Stimulated activated memory B cell treated with anti-CD40 and anti-IgM and Interleukin-4, amounts not matched to agents 10 μg/mL and 1 μg/mL and 100 μg/mL, for 72 hours (primary cell): ENCODE measurements at regions not wholly inside any gene's neighbourhood (a gene's known extent, or its start where the extent isn't known, plus 50 kb on each side); places are given as distances from the start of the nearest gene placed in this dataset.
A peak's percentile ranks its signal among the peaks of the same experiment; 100 is the strongest.
"Not testable (repeated sequence)": the region's sequence is repeated elsewhere in the genome, so short reads cannot be mapped to it uniquely, and the experiment has no call there.

Experiments
- ATAC-seq: fragments of 150-1000 bp; cut with Tn5 transposase; 2 replicates; pipeline ENCODE4 v1.10.0; 2021
- H3K27ac Mint-ChIP-seq: one replicate; pipeline ENCODE4 v1.8.0; 2022; ENCODE audit warnings: mild to moderate bottlenecking, mixed read lengths
- H3K27me3 Mint-ChIP-seq: one replicate; pipeline ENCODE4 v1.8.0; 2022; ENCODE audit warnings: mixed read lengths
- H3K36me3 Mint-ChIP-seq: one replicate; pipeline ENCODE4 v1.8.0; 2022; ENCODE audit warnings: mixed read lengths
- H3K4me1 Mint-ChIP-seq: one replicate; pipeline ENCODE4 v1.8.0; 2022; ENCODE audit warnings: mixed read lengths
- H3K4me3 Mint-ChIP-seq: one replicate; pipeline ENCODE4 v1.8.0; 2022; ENCODE audit warnings: mild to moderate bottlenecking, moderate library complexity, mixed read lengths
- H3K9me3 Mint-ChIP-seq: one replicate; pipeline ENCODE4 v1.8.0; 2022; ENCODE audit warnings: mixed read lengths

GRCh38 chr4:87716371-87717265 is 66.5 kb downstream of the DMP1 start:
- Mint-ChIP-seq H3K4me3 (no peak overlapping the region), H3K4me1 (no peaks in the 10 kb centered on the region), H3K9me3 (no peaks in the 10 kb centered on the region), H3K27ac (no peak overlapping the region), H3K36me3 (no peaks in the 10 kb centered on the region), H3K27me3 (no peaks in the 10 kb centered on the region)
- no peak for ATAC-seq

- no peaks in the 10 kb centered on the region for H3K9me3 Mint-ChIP-seq
- H3K27me3 Mint-ChIP-seq, result no peaks in the 10 kb centered on the region
- H3K36me3 Mint-ChIP-seq, result no peaks in the 10 kb centered on the region
- no peaks in the 10 kb centered on the region for H3K4me1 Mint-ChIP-seq
- H3K4me3 Mint-ChIP-seq, result no peak overlapping the region
- H3K27ac Mint-ChIP-seq, result no peak overlapping the region
- no peak for ATAC-seq
These were observed 67.4 kb downstream of the DMP1 start for GRCh38 chr4:87717276-87718031.

GRCh38 chr4:87718217-87718835 is 68.2 kb downstream of the DMP1 start:
- no peaks in the 10 kb centered on the region for H3K27me3 Mint-ChIP-seq
- no peaks in the 10 kb centered on the region for H3K36me3 Mint-ChIP-seq
- no peak overlapping the region for H3K4me3 Mint-ChIP-seq
- no peaks in the 10 kb centered on the region for H3K4me1 Mint-ChIP-seq
- ATAC-seq, result no peak
- H3K9me3 Mint-ChIP-seq, result no peaks in the 10 kb centered on the region
- H3K27ac Mint-ChIP-seq, result no peak overlapping the region

- H3K4me1 Mint-ChIP-seq, result no peaks in the 10 kb centered on the region
- H3K36me3 Mint-ChIP-seq, result no peaks in the 10 kb centered on the region
- peaks cover 7% of the 10 kb centered on the region for H3K9me3 Mint-ChIP-seq
- no peak for ATAC-seq
- no peak overlapping the region for H3K4me3 Mint-ChIP-seq
- H3K27ac Mint-ChIP-seq, result no peak overlapping the region
- H3K27me3 Mint-ChIP-seq, result no peaks in the 10 kb centered on the region
These were observed 70.1 kb downstream of the DMP1 start for GRCh38 chr4:87720094-87720691.

GRCh38 chr4:87725287-87725686 is 74.1 kb upstream of the IBSP start:
- H3K4me1 Mint-ChIP-seq, H3K36me3 Mint-ChIP-seq, H3K9me3 Mint-ChIP-seq, H3K27ac Mint-ChIP-seq, H3K4me3 Mint-ChIP-seq, ATAC-seq, H3K27me3 Mint-ChIP-seq: not testable (repeated sequence)

- Mint-ChIP-seq H3K4me1 (no peaks in the 10 kb centered on the region), H3K27me3 (peaks cover 10% of the 10 kb centered on the region), H3K27ac (no peak overlapping the region), H3K9me3 (no peaks in the 10 kb centered on the region), H3K36me3 (no peaks in the 10 kb centered on the region), H3K4me3 (no peak overlapping the region)
- ATAC-seq, result no peak
These were observed 67.2 kb upstream of the IBSP start for GRCh38 chr4:87732033-87732765.

- no peak overlapping the region for H3K4me3 Mint-ChIP-seq
- H3K27ac Mint-ChIP-seq, result no peak overlapping the region
- no peaks in the 10 kb centered on the region for H3K9me3 Mint-ChIP-seq
- no peaks in the 10 kb centered on the region for H3K36me3 Mint-ChIP-seq
- H3K4me1 Mint-ChIP-seq, result no peaks in the 10 kb centered on the region
- no peak for ATAC-seq
- peaks cover 10% of the 10 kb centered on the region for H3K27me3 Mint-ChIP-seq
These were observed 65.3 kb upstream of the IBSP start for GRCh38 chr4:87734084-87734483.

GRCh38 chr4:87734936-87735335 is 64.4 kb upstream of the IBSP start:
- Mint-ChIP-seq H3K4me1 (no peaks in the 10 kb centered on the region), H3K27ac (no peak overlapping the region), H3K9me3 (no peaks in the 10 kb centered on the region), H3K36me3 (no peaks in the 10 kb centered on the region), H3K4me3 (no peak overlapping the region), H3K27me3 (peaks cover 10% of the 10 kb centered on the region)
- ATAC-seq, result peak; percentile 31

GRCh38 chr4:87738483-87738882 is 60.9 kb upstream of the IBSP start:
- no peak overlapping the region for H3K4me3 Mint-ChIP-seq
- no peak overlapping the region for H3K27ac Mint-ChIP-seq
- no peaks in the 10 kb centered on the region for H3K9me3 Mint-ChIP-seq
- H3K27me3 Mint-ChIP-seq, result no peaks in the 10 kb centered on the region
- no peaks in the 10 kb centered on the region for H3K36me3 Mint-ChIP-seq
- H3K4me1 Mint-ChIP-seq, result no peaks in the 10 kb centered on the region
- ATAC-seq, result no peak

- Mint-ChIP-seq H3K36me3 (no peaks in the 10 kb centered on the region), H3K4me3 (no peak overlapping the region), H3K9me3 (no peaks in the 10 kb centered on the region), H3K27me3 (no peaks in the 10 kb centered on the region), H3K27ac (no peak overlapping the region), H3K4me1 (no peaks in the 10 kb centered on the region)
- no peak for ATAC-seq
These were observed 59.9 kb upstream of the IBSP start for GRCh38 chr4:87739494-87739893.

GRCh38 chr4:87745064-87745807 is 54.1 kb upstream of the IBSP start:
- no peaks in the 10 kb centered on the region for H3K9me3 Mint-ChIP-seq
- no peaks in the 10 kb centered on the region for H3K4me1 Mint-ChIP-seq
- no peaks in the 10 kb centered on the region for H3K27me3 Mint-ChIP-seq
- H3K36me3 Mint-ChIP-seq, result no peaks in the 10 kb centered on the region
- H3K4me3 Mint-ChIP-seq, result no peak overlapping the region
- no peak overlapping the region for H3K27ac Mint-ChIP-seq
- peak; percentile 45 for ATAC-seq

- no peak for ATAC-seq
- H3K36me3 Mint-ChIP-seq, result no peaks in the 10 kb centered on the region
- no peak overlapping the region for H3K4me3 Mint-ChIP-seq
- H3K27me3 Mint-ChIP-seq, result no peaks in the 10 kb centered on the region
- H3K27ac Mint-ChIP-seq, result no peak overlapping the region
- H3K4me1 Mint-ChIP-seq, result no peaks in the 10 kb centered on the region
- no peaks in the 10 kb centered on the region for H3K9me3 Mint-ChIP-seq
These were observed 53.4 kb upstream of the IBSP start for GRCh38 chr4:87746001-87746400.
